ENCODE measurements at regions not wholly inside any gene's neighbourhood (a gene's known extent, or its start where the extent isn't known, plus 50 kb on each side); places are given as distances from the start of the nearest gene placed in this dataset.

GRCh38 chr15:38638811-38639210 lies 74.2 kb upstream of the RASGRP1 start:
- TF ChIP-seq CTCF (IDR thresholded peaks at IDR 0.05 in 4 of 5, conservative IDR thresholded peaks at IDR 0.05 in 1 of 5) = no peak
- TF ChIP-seq POLR2A (IDR thresholded peaks at IDR 0.05) = no peak
